GM18870 (cell line): ENCODE measurements at regions not wholly inside any gene's neighbourhood (a gene's known extent, or its start where the extent isn't known, plus 50 kb on each side); places are given as distances from the start of the nearest gene placed in this dataset.
"Not testable (repeated sequence)": the region's sequence is repeated elsewhere in the genome, so short reads cannot be mapped to it uniquely, and the experiment has no call there.

Experiments
- ATAC-seq: cut with Tn5 transposase; IDR thresholded peaks from one replicate; pipeline ENCODE4 v1.9.1; 2021; ENCODE audit warnings: moderate library complexity; ENCODE audit not compliant: unreplicated experiment

DNA sequence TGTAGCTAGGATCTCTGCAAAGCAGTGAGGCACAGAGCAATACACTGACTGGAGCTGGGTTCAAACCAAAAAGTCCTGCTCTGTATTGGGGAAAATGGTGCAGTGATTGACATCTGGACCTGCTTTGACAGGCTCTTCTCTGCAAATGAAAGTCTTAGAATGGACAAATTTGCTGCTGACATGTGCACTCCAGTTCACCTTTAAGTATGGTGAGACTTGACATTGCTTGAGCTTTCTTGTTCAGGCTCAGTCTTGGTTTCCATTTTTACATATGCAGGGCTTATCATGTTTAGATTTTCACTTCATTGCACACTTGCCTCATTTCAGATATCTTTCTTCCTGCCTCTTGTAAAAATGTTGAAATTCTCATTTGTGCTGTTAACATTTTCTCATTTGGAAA, 1655.0 kb downstream of the MRPL39 start:
- ATAC-seq: no peak

- ATAC-seq: no peak
Observed at GRCh38 chr21:23951251-23951650, 1656.0 kb downstream of the MRPL39 start.

GRCh38 chr21:23950344-23950743, 1656.9 kb downstream of the MRPL39 start:
- ATAC-seq: no peak

GRCh38 chr21:23949493-23949892, 1657.8 kb downstream of the MRPL39 start:
- no peak for ATAC-seq

DNA sequence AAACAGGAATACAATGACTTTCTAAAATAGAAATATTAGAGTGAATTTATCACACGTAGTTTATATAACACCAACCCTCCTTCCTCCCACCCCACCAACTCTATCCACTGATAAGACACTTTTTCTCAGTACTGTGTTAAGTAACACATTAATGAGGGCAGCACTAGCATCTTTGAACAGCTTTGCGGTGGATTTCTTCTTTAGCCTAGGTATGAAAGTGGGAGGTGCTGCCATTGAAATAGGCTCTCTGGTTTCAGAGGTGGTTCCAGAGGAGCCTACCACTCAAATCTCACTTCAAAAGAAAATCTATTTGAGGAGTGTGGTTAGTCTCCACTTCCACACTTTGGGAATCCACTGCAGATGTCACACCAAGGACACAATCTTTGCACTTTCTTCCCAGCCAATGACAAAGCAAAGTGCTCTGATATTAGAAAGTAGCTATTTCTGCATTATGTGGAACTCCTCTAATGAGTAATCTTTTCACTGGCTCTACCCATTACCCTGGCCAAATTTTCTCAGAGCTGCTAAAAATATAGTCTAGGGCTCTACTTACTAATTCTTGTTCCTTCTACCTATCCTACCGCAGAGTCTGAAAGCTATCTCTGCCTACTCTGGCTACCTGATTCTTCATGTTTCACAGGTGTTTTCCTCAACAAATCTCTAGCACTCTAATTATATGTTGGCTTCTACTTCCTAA, 1667.8 kb downstream of the MRPL39 start:
- ATAC-seq: no peak

DNA sequence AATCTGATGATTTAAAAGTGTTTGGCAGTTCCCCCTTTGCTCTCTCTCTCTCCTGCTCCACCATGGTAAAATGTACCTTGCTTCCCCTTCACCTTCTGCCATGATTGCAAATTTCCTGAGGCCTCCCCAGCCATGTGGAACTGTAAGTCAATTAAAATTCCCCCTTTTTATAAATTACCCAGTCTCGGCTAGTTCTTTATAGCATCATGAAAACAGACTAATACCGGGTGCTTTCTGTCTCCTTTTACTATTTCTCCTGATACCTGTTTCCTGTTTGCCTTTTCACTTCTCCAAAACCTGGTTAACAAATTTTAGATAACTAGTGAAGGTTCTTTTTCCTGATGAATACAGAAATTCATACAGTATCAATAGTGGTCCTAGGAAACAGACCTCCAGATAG, 1670.3 kb downstream of the MRPL39 start:
- ATAC-seq: no peak

GRCh38 chr21:23936224-23936623, 1671.1 kb downstream of the MRPL39 start:
- ATAC-seq: no peak

DNA sequence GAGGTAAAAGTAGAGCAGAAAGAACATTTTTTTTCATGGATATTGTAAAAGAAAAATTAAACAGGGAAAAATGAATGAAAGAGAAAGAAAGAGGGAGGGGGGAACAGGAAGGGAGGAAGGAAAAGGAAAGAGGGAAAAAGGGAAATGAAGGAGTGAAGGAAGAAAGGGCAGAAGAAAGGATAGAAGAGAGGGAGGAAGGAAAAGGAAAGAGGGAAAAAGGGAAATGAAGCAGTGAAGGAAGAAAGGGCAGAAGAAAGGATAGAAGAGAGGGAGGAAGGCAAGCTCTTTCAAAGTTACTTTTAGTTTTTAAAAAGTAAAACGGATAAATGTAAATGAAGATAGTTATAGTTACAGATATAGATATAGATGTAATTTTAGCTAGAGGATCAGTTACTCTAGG, 1676.7 kb downstream of the MRPL39 start:
- ATAC-seq: no peak

DNA sequence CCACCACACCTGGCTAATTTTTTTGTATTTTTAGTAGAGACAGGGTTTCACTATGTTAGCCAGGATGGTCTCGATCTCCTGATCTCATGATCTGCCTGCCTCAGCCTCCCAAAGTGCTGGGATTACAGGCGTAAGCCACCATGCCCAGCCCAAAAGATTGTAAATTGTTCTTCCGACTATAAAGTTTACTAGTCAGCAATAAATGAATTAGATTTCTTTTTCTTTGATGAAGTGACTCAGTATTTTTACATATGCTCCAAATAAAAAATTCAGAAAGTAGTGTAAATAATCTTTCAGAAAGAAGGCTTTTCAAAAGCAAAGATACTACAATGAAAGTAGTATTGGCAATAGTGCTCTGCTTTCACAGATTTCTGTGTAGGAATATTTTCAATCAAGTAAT, 1680.9 kb downstream of the MRPL39 start:
- ATAC-seq: not testable (repeated sequence)

GRCh38 chr21:23921670-23922418, 1685.4 kb downstream of the MRPL39 start:
- ATAC-seq: no peak

DNA sequence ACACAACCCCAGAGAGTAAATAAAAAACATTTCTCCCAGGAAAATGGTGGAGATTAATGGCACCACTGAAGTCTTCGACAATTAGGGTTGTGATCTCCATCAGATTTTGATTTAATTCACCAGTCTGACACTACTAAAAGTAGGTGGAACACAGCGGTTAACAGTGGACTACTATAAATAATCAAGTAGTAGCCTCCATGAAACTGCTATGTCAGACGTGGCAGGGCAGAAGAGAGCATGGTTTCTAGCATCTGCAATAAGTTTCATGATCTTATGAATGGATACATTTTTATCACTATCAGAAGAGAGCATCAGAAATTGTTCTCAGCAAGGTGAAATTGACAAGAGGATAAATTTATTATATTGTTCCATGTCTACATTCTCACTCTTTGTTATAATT, 1706.6 kb downstream of the MRPL39 start:
- no peak for ATAC-seq

GRCh38 chr21:23899561-23899960, 1707.7 kb downstream of the MRPL39 start:
- ATAC-seq: no peak

DNA sequence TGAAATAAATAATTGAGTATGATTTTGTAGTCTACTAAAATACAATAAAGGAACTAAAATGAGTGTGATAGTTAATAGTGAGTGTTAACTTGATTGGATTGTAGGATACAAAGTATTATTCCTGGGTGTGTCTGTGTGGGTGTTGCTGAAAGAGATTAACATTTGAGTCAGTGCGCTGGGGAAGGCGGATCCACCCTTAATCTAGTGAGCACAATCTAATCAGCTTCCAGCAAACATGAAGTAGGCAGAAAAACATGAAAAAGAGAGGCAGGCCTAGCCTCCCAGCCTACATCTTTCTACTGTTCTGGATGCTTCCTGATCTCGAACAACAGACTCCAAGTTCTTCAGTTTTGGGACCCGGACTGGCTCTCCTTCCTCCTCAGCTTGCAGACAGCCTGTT, 1716.6 kb downstream of the MRPL39 start:
- ATAC-seq: no peak

- peak; percentile 95 for ATAC-seq
Observed at GRCh38 chr21:23887725-23888306, 1719.5 kb downstream of the MRPL39 start.

- ATAC-seq: no peak
Observed at GRCh38 chr21:23886828-23887724, 1720.2 kb downstream of the MRPL39 start.

GRCh38 chr21:23881783-23882182, 1725.5 kb downstream of the MRPL39 start:
- no peak for ATAC-seq

- ATAC-seq: no peak
Observed at GRCh38 chr21:23876925-23877558, 1730.2 kb downstream of the MRPL39 start.

- ATAC-seq: no peak
Observed at GRCh38 chr21:23874271-23874670, 1733.0 kb downstream of the MRPL39 start.

- ATAC-seq: no peak
Observed at GRCh38 chr21:23861911-23862504, 1745.3 kb downstream of the MRPL39 start.

DNA sequence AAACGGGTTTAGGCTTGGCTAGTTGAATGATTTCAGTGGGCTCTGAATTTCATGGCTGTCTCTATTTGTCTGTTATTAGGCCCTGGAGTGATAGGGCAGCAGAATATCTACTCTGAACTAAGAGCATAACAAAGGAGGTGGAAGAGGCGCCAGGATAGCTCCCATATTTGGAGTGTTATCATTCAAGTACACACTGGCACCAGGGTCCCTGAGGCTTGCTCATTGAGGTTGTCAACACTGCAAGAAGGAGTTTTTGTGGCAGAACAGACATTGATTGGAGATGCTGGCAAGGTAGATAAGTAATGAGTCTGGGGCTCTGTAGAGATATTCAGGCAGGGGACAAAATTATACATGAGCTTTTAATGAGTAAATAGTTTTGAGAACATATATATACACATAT, 1748.4 kb downstream of the MRPL39 start:
- no peak for ATAC-seq
